ENCODE measurements at regions not wholly inside any gene's neighbourhood (a gene's known extent, or its start where the extent isn't known, plus 50 kb on each side); places are given as distances from the start of the nearest gene placed in this dataset.

DNA sequence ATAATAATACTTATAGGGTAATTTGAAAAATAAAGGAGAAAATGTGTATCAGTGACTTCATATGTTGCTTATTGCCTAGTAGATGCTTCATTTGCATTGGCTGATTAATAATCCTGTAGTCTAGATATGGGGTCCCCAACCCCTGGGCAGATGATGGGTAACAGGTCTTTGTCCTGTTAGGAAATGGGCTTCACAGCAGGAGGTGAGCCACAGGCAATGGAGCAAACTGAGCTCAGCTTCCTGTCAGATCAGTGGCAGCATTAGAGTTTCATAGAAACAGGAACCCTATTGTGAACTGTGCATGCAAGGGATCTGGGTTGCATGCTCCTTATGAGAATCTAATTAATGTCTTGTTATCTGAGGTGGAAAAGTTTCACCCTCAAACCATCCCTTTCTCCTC, 1049.5 kb upstream of the EPHA7 start:
- TF ChIP-seq, protein P1, sequence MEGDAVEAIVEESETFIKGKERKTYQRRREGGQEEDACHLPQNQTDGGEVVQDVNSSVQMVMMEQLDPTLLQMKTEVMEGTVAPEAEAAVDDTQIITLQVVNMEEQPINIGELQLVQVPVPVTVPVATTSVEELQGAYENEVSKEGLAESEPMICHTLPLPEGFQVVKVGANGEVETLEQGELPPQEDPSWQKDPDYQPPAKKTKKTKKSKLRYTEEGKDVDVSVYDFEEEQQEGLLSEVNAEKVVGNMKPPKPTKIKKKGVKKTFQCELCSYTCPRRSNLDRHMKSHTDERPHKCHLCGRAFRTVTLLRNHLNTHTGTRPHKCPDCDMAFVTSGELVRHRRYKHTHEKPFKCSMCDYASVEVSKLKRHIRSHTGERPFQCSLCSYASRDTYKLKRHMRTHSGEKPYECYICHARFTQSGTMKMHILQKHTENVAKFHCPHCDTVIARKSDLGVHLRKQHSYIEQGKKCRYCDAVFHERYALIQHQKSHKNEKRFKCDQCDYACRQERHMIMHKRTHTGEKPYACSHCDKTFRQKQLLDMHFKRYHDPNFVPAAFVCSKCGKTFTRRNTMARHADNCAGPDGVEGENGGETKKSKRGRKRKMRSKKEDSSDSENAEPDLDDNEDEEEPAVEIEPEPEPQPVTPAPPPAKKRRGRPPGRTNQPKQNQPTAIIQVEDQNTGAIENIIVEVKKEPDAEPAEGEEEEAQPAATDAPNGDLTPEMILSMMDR (IDR thresholded peaks at IDR 0.05): no peak
- no peak for TF ChIP-seq POLR2A (IDR thresholded peaks at IDR 0.05)

Measured in right lobe of liver (tissue), 4 donors.